Mesenchymal stem cell (in vitro differentiated cells and primary cell): ENCODE measurements at regions not wholly inside any gene's neighbourhood (a gene's known extent, or its start where the extent isn't known, plus 50 kb on each side); places are given as distances from the start of the nearest gene placed in this dataset.

Source experiments
- DNase-seq: peaks from one replicate; pipeline ENCODE4 v3.0.0-alpha.2; 2013
- H2AFZ ChIP-seq: one replicate; pipeline ENCODE4 v1.6.1; 2013; ENCODE audit warnings: low read depth, mild to moderate bottlenecking, control low read depth, inconsistent platforms, low read length, moderate library complexity
- H2AK5ac ChIP-seq: 2 replicates; pipeline ENCODE4 v1.6.1; 2013; ENCODE audit warnings: low read length, moderate library complexity, mild to moderate bottlenecking, inconsistent platforms; ENCODE audit not compliant: severe bottlenecking
- H2BK120ac ChIP-seq: one replicate; pipeline ENCODE4 v1.6.1; 2013; ENCODE audit warnings: low read depth, mild to moderate bottlenecking, inconsistent platforms, low read length, moderate library complexity
- H2BK12ac ChIP-seq, 2 experiments: one replicate each; pipeline ENCODE4 v1.6.1; 2013; ENCODE audit warnings: inconsistent platforms in 2 of 2, low read length in 2 of 2, mild to moderate bottlenecking in 2 of 2, moderate library complexity in 2 of 2, control low read depth in 1 of 2
- H2BK15ac ChIP-seq: one replicate; pipeline ENCODE4 v1.6.1; 2013; ENCODE audit warnings: mild to moderate bottlenecking, low read depth, inconsistent platforms; ENCODE audit not compliant: poor library complexity, severe bottlenecking
- H2BK5ac ChIP-seq: 2 replicates; pipeline ENCODE4 v1.6.1; 2013; ENCODE audit warnings: low read depth, mild to moderate bottlenecking, low read length, control low read depth, inconsistent platforms; ENCODE audit not compliant: poor library complexity, severe bottlenecking
- H3K14ac ChIP-seq, 2 experiments: one replicate each; pipeline ENCODE4 v1.6.1; 2013; ENCODE audit warnings: inconsistent platforms in 2 of 2, low read length in 2 of 2, control low read depth in 1 of 2, mild to moderate bottlenecking in 1 of 2, moderate library complexity in 1 of 2
- H3K18ac ChIP-seq, 2 experiments: one replicate each; pipeline ENCODE4 v1.6.1; 2013; ENCODE audit warnings: inconsistent platforms in 2 of 2, low read length in 2 of 2, control low read depth in 1 of 2, low read depth in 1 of 2, mild to moderate bottlenecking in 1 of 2
- H3K23ac ChIP-seq, 2 experiments: one replicate each; pipeline ENCODE4 v1.6.1; 2013; ENCODE audit warnings: inconsistent platforms in 2 of 2, low read length in 2 of 2, mild to moderate bottlenecking in 2 of 2, moderate library complexity in 2 of 2, control low read depth in 1 of 2
- H3K27ac ChIP-seq: 2 replicates; pipeline ENCODE4 v1.5.1; 2013; ENCODE audit warnings: mild to moderate bottlenecking, moderate library complexity, low read length, control low read depth, inconsistent platforms; ENCODE audit not compliant: poor library complexity, severe bottlenecking
- H3K27me3 ChIP-seq, 2 experiments: 2 replicates each; pipeline versions ENCODE4 v1.6.1 to v1.7.0; 2013; ENCODE audit warnings: low read length in 2 of 2, mild to moderate bottlenecking in 2 of 2, moderate library complexity in 2 of 2, control low read depth in 1 of 2, inconsistent platforms in 1 of 2; ENCODE audit not compliant: control insufficient read depth in 1 of 2, insufficient read depth in 1 of 2
- H3K36me3 ChIP-seq, 2 experiments: 2 replicates each; pipeline versions ENCODE4 v1.6.1 to v1.7.0; 2013; ENCODE audit warnings: low read length in 2 of 2, control low read depth in 1 of 2, inconsistent platforms in 1 of 2, low read depth in 1 of 2, mild to moderate bottlenecking in 1 of 2; ENCODE audit not compliant: insufficient read depth in 2 of 2, control insufficient read depth in 1 of 2
- H3K4ac ChIP-seq, 2 experiments: one replicate each; pipeline ENCODE4 v1.6.1; 2013; ENCODE audit warnings: inconsistent platforms in 2 of 2, low read length in 2 of 2, mild to moderate bottlenecking in 2 of 2, moderate library complexity in 2 of 2, control low read depth in 1 of 2, low read depth in 1 of 2
- H3K4me1 ChIP-seq: 2 replicates; pipeline ENCODE4 v1.6.1; 2013; ENCODE audit warnings: low read depth, low read length, control low read depth; ENCODE audit not compliant: control insufficient read depth, insufficient read depth
- H3K4me2 ChIP-seq: 2 replicates; pipeline ENCODE4 v1.6.1; 2013; ENCODE audit warnings: low read length, mild to moderate bottlenecking, inconsistent platforms; ENCODE audit not compliant: poor library complexity, severe bottlenecking
- H3K4me3 ChIP-seq, 2 experiments: 2 replicates each; pipeline versions ENCODE4 v1.5.1 to v1.7.0; 2013; ENCODE audit warnings: low read length in 2 of 2, mild to moderate bottlenecking in 2 of 2, control low read depth in 1 of 2, low read depth in 1 of 2; ENCODE audit not compliant: insufficient read depth in 1 of 2
- H3K79me1 ChIP-seq: replicated peaks from 2 replicates; pipeline ENCODE4 v1.6.1; 2013; ENCODE audit warnings: mild to moderate bottlenecking, control low read depth, low read length, inconsistent platforms; ENCODE audit not compliant: poor library complexity, severe bottlenecking
- H3K9ac ChIP-seq: 2 replicates; pipeline ENCODE4 v1.7.0; 2013; ENCODE audit warnings: mild to moderate bottlenecking, low read length, moderate library complexity
- H3K9me3 ChIP-seq: 2 replicates; pipeline ENCODE4 v1.7.0; 2013; ENCODE audit warnings: mild to moderate bottlenecking, low read length; ENCODE audit not compliant: control insufficient read depth
- H4K8ac ChIP-seq: one replicate; pipeline ENCODE4 v1.6.1; 2013; ENCODE audit warnings: inconsistent platforms, mild to moderate bottlenecking, low read length, moderate library complexity
- H4K91ac ChIP-seq: one replicate; pipeline ENCODE4 v1.6.1; 2013; ENCODE audit warnings: mild to moderate bottlenecking, low read length, inconsistent platforms
- WGBS: methylation state at CpG from one replicate; pipeline ENCODE4 v1.1.7; 2013; ENCODE audit warnings: mixed read lengths; 5-methylcytosine and 5-hydroxymethylcytosine counted together

DNA sequence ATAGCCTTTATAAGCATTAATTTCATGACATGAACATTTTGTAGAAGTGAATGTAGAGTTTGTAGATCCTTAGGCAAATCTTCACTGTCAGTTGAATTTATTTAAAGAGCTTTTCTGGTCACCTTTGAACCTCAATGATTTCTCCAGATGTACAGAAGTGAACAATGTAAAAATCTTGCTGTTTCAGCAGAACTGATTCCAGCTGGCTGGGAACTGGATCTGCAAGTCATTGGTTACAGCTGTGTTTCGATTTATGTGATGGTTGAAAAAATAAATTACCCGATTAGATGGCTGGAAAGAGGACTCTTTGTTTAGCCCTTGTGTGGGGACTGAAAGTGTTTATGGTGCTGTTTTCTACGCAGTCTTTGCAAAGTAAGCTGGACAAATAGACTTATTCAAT lies 849.8 kb downstream of the USP25 start:
- no peak overlapping the region for H3K4me2 ChIP-seq
- H4K91ac ChIP-seq = no peak overlapping the region
- no peak overlapping the region for H3K14ac ChIP-seq
- H2AK5ac ChIP-seq = no peak overlapping the region
- H3K27me3 ChIP-seq = no peaks in the 10 kb centered on the region
- peaks cover 6% of the 10 kb centered on the region for H3K79me1 ChIP-seq
- H3K9me3 ChIP-seq = no peaks in the 10 kb centered on the region
- no peak overlapping the region for H4K8ac ChIP-seq
- no peak overlapping the region for H3K18ac ChIP-seq
- no peak overlapping the region for H2AFZ ChIP-seq
- no peak overlapping the region for H2BK5ac ChIP-seq
- WGBS = 39% methylated on average over 2 of the region's 3 CpGs
- peak; percentile 32 for DNase-seq
- H2BK15ac ChIP-seq = no peak overlapping the region
- peaks cover 2% of the 10 kb centered on the region for H3K4me1 ChIP-seq
- no peak overlapping the region for H3K4ac ChIP-seq
- no peak overlapping the region for H3K23ac ChIP-seq
- H3K27ac ChIP-seq = no peak overlapping the region
- H3K4me3 ChIP-seq = peak overlapping the region in 1 of 2 experiments; percentile 55
- H2BK12ac ChIP-seq = no peak overlapping the region
- H3K9ac ChIP-seq = peak overlapping the region; percentile 72
- H2BK120ac ChIP-seq = no peak overlapping the region
- H3K36me3 ChIP-seq = no peaks in the 10 kb centered on the region

GRCh38 chr21:16580661-16581060 lies 850.9 kb downstream of the USP25 start:
- no peak for DNase-seq
- Histone ChIP-seq H4K8ac (no peak overlapping the region), H2BK12ac (no peak overlapping the region), H3K27ac (no peak overlapping the region), H3K36me3 (no peaks in the 10 kb centered on the region), H3K18ac (no peak overlapping the region), H3K14ac (no peak overlapping the region), H2AK5ac (no peak overlapping the region), H3K9me3 (no peaks in the 10 kb centered on the region), H2AFZ (no peak overlapping the region), H2BK120ac (no peak overlapping the region), H3K4me1 (peaks cover 2% of the 10 kb centered on the region), H4K91ac (no peak overlapping the region), H2BK15ac (no peak overlapping the region), H3K4me2 (no peak overlapping the region), H2BK5ac (no peak overlapping the region), H3K4ac (no peak overlapping the region), H3K4me3 (no peak overlapping the region), H3K9ac (peak overlapping the region; percentile 72), H3K23ac (no peak overlapping the region), H3K79me1 (peaks cover 2% of the 10 kb centered on the region), H3K27me3 (no peaks in the 10 kb centered on the region)
- WGBS = no CpG with 5 or more reads among the region's 2 CpGs

GRCh38 chr21:16583556-16583955 lies 853.8 kb downstream of the USP25 start:
- no peak overlapping the region for H3K14ac ChIP-seq
- H4K8ac ChIP-seq = no peak overlapping the region
- H3K23ac ChIP-seq = no peak overlapping the region

DNA sequence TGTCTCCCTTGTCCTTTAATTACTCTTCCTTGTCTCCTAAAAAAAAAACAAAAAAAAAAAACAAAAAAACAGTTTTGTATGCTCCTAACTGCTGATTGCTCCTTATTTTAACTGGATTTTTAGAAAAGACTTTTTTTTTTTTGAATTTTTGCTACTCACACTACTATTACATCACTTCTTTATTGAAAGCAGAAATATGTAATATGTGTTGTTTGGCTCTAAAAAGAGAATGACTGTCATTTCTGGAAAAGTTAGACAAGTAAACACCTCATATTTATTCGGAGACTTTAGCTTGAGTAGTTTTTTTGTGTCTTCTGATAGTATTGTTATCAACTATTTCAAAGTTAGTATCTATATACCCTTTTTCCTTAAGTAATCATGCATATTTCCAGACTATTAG lies 855.0 kb downstream of the USP25 start:
- H2BK120ac ChIP-seq = no peak overlapping the region
- H3K14ac ChIP-seq = no peak overlapping the region
- H3K27me3 ChIP-seq = no peaks in the 10 kb centered on the region
- no peaks in the 10 kb centered on the region for H3K9me3 ChIP-seq
- no peak overlapping the region for H3K4me3 ChIP-seq
- H3K18ac ChIP-seq = no peak overlapping the region
- no peak overlapping the region for H3K23ac ChIP-seq
- H3K27ac ChIP-seq = no peak overlapping the region
- H3K79me1 ChIP-seq = peaks cover 1% of the 10 kb centered on the region
- no CpG with 5 or more reads among the region's 1 CpG for WGBS
- H2AFZ ChIP-seq = no peak overlapping the region
- H4K91ac ChIP-seq = no peak overlapping the region
- H3K36me3 ChIP-seq = no peaks in the 10 kb centered on the region
- DNase-seq = no peak
- no peak overlapping the region for H2AK5ac ChIP-seq
- no peak overlapping the region for H3K4ac ChIP-seq
- H3K4me2 ChIP-seq = no peak overlapping the region
- H2BK5ac ChIP-seq = no peak overlapping the region
- peaks cover 5% of the 10 kb centered on the region for H3K4me1 ChIP-seq
- H2BK15ac ChIP-seq = no peak overlapping the region
- H4K8ac ChIP-seq = no peak overlapping the region
- peak overlapping the region; percentile 22 for H3K9ac ChIP-seq
- no peak overlapping the region for H2BK12ac ChIP-seq

More at GRCh38 chr21:16583556-16583955, 853.8 kb downstream of the USP25 start:
- Histone ChIP-seq H3K4me1 (peaks cover 6% of the 10 kb centered on the region), H3K4me2 (no peak overlapping the region), H2AK5ac (no peak overlapping the region), H4K91ac (no peak overlapping the region), H3K27me3 (no peaks in the 10 kb centered on the region), H3K4me3 (no peak overlapping the region), H2BK120ac (no peak overlapping the region), H3K79me1 (peaks cover 1% of the 10 kb centered on the region), H2BK12ac (no peak overlapping the region), H3K36me3 (no peaks in the 10 kb centered on the region), H3K18ac (no peak overlapping the region), H3K9me3 (no peaks in the 10 kb centered on the region), H3K4ac (no peak overlapping the region), H2AFZ (no peak overlapping the region), H2BK15ac (no peak overlapping the region), H3K27ac (no peak overlapping the region), H2BK5ac (no peak overlapping the region), H3K9ac (no peak overlapping the region)
- 100% methylated on average over 1 of the region's 1 CpG for WGBS
- no peak for DNase-seq
